T47D (cell line): ENCODE measurements at regions not wholly inside any gene's neighbourhood (a gene's known extent, or its start where the extent isn't known, plus 50 kb on each side); places are given as distances from the start of the nearest gene placed in this dataset.

Experiments used
- DNase-seq, 2 experiments: peaks; one replicate each; pipeline versions ENCODE4 v3.0.0 to v3.0.0-alpha.2; 2011 to 2012; ENCODE audit warnings: low read depth in 1 of 2, low spot score in 1 of 2
- JUND ChIP-seq: IDR thresholded peaks from 2 replicates; pipeline ENCODE4 v1.6.1; 2012; ENCODE audit warnings: low read depth
- in situ Hi-C: cut with HindIII; loops from 2 replicates; pipeline ENCODE4 v1.10.0; 2016; ENCODE audit warnings: low sequenced_read_pairs, low pct_unique_long_range_greater_than_20kb

DNA sequence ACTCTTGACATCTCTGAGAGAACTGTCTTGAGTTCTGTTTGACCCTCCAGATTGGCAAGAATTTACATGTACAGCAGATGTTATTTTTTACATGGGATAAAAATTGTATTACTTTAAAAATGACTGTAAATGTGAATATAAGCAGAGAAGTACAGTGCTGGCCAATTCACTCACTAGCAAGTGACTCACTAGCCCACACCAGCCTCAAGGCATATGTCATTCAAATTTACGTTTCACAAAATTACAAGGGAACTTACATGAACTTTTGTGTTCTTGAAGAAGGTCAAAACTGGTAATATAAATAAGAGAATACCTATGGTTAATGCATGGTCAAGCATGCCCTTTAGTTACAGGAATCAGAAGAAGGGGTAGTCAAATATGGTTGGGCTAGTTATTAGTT is 54.0 kb upstream of the HMGCLL1 start:
- no peak for DNase-seq
- in situ Hi-C loops, result no loop called here
- no peak for TF ChIP-seq JUND
